CD4-positive, alpha-beta T cell treated with Interleukin-17A for 4 hours (primary cell): ENCODE measurements at regions not wholly inside any gene's neighbourhood (a gene's known extent, or its start where the extent isn't known, plus 50 kb on each side); places are given as distances from the start of the nearest gene placed in this dataset.
"Not testable (repeated sequence)": the region's sequence is repeated elsewhere in the genome, so short reads cannot be mapped to it uniquely, and the experiment has no call there.

Source experiments
- DNase-seq: peaks from one replicate; pipeline ENCODE4 v3.0.0-alpha.2; 2020; ENCODE audit warnings: mixed read lengths

GRCh38 chr3:105093371-105094252 lies 273.1 kb upstream of the ALCAM start:
- no peak for DNase-seq

GRCh38 chr3:105094588-105094987 lies 272.1 kb upstream of the ALCAM start:
- DNase-seq = no peak

- DNase-seq = no peak
These were observed 270.6 kb upstream of the ALCAM start for GRCh38 chr3:105096071-105096470.

GRCh38 chr3:105101603-105102002 lies 265.1 kb upstream of the ALCAM start:
- no peak for DNase-seq

- DNase-seq = no peak
These were observed 263.6 kb upstream of the ALCAM start for GRCh38 chr3:105103139-105103538.

GRCh38 chr3:105108823-105109222 lies 257.9 kb upstream of the ALCAM start:
- DNase-seq = no peak

GRCh38 chr3:105118905-105119304 lies 247.8 kb upstream of the ALCAM start:
- no peak for DNase-seq

GRCh38 chr3:105119801-105120340 lies 246.8 kb upstream of the ALCAM start:
- no peak for DNase-seq

- DNase-seq = no peak
These were observed 235.8 kb upstream of the ALCAM start for GRCh38 chr3:105130911-105131310.

- DNase-seq = no peak
These were observed 228.8 kb upstream of the ALCAM start for GRCh38 chr3:105137911-105138310.

- DNase-seq = no peak
These were observed 226.7 kb upstream of the ALCAM start for GRCh38 chr3:105139881-105140560.

GRCh38 chr3:105140899-105141367 lies 225.8 kb upstream of the ALCAM start:
- DNase-seq = no peak

GRCh38 chr3:105144837-105145236 lies 221.9 kb upstream of the ALCAM start:
- DNase-seq = no peak

- no peak for DNase-seq
These were observed 221.2 kb upstream of the ALCAM start for GRCh38 chr3:105145511-105145910.

- not testable (repeated sequence) for DNase-seq
These were observed 217.5 kb upstream of the ALCAM start for GRCh38 chr3:105149197-105149596.

GRCh38 chr3:105152987-105153386 lies 213.7 kb upstream of the ALCAM start:
- no peak for DNase-seq

- DNase-seq = no peak
These were observed 212.0 kb upstream of the ALCAM start for GRCh38 chr3:105154692-105155091.

- no peak for DNase-seq
These were observed 209.5 kb upstream of the ALCAM start for GRCh38 chr3:105157067-105157765.

GRCh38 chr3:105157766-105158085 lies 209.0 kb upstream of the ALCAM start:
- no peak for DNase-seq

GRCh38 chr3:105158286-105158685 lies 208.4 kb upstream of the ALCAM start:
- DNase-seq = no peak

- DNase-seq = no peak
These were observed 204.3 kb upstream of the ALCAM start for GRCh38 chr3:105162448-105162847.

GRCh38 chr3:105166893-105167292 lies 199.8 kb upstream of the ALCAM start:
- no peak for DNase-seq

GRCh38 chr3:105170423-105170822 lies 196.3 kb upstream of the ALCAM start:
- DNase-seq = no peak
